ENCODE measurements at regions not wholly inside any gene's neighbourhood (a gene's known extent, or its start where the extent isn't known, plus 50 kb on each side); places are given as distances from the start of the nearest gene placed in this dataset.

DNA sequence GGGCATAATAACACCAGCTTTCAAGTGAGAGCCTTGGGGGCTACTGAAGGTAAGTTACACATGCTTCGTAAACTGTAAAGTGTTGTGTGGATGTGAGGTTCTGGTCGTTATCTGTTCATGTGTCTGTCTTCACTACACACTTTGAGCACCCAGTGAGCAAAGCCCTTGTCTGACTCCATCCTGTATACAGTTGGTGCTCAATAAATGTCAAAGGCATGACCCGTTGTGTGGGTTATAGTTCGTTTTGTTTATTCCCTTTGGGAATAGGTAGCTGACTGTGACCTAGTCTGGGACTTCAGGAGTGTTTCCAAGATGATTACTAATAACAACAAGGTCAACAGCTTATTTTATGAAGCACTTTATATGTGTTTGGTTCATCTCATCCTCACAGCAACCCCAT lies 146.9 kb downstream of the MIAT start:
- TF ChIP-seq CBX5 (IDR thresholded peaks at IDR 0.05; ENCODE audit: low read depth, low read length) = no peak
- TF ChIP-seq, protein P1, sequence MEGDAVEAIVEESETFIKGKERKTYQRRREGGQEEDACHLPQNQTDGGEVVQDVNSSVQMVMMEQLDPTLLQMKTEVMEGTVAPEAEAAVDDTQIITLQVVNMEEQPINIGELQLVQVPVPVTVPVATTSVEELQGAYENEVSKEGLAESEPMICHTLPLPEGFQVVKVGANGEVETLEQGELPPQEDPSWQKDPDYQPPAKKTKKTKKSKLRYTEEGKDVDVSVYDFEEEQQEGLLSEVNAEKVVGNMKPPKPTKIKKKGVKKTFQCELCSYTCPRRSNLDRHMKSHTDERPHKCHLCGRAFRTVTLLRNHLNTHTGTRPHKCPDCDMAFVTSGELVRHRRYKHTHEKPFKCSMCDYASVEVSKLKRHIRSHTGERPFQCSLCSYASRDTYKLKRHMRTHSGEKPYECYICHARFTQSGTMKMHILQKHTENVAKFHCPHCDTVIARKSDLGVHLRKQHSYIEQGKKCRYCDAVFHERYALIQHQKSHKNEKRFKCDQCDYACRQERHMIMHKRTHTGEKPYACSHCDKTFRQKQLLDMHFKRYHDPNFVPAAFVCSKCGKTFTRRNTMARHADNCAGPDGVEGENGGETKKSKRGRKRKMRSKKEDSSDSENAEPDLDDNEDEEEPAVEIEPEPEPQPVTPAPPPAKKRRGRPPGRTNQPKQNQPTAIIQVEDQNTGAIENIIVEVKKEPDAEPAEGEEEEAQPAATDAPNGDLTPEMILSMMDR (IDR thresholded peaks at IDR 0.05; ENCODE audit: control extremely low read depth in 1 of 3, insufficient read depth in 1 of 3, low read depth in 1 of 3, low read length in 3 of 3) = no peak
- no peak for TF ChIP-seq KDM5A (IDR thresholded peaks at IDR 0.05; ENCODE audit: low read length)
- TF ChIP-seq ZNF274 (IDR thresholded peaks at IDR 0.05; ENCODE audit: borderline replicate concordance, extremely low read depth, low read length) = no peak
- TF ChIP-seq POLR2A (IDR thresholded peaks at IDR 0.05; ENCODE audit: control extremely low read depth in 1 of 2, low read depth in 2 of 2, low read length in 2 of 2) = no peak
- no peak for TF ChIP-seq SP1 (IDR thresholded peaks at IDR 0.05; ENCODE audit: low read depth, low read length)
- no peak for TF ChIP-seq CREB1 (IDR thresholded peaks at IDR 0.05)
- TF ChIP-seq, protein P2, sequence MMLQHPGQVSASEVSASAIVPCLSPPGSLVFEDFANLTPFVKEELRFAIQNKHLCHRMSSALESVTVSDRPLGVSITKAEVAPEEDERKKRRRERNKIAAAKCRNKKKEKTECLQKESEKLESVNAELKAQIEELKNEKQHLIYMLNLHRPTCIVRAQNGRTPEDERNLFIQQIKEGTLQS (IDR thresholded peaks at IDR 0.05; ENCODE audit: insufficient read depth, low read depth, low read length) = no peak
- no peak for TF ChIP-seq PHF8 (conservative IDR thresholded peaks at IDR 0.05; ENCODE audit: low read depth, low read length)
- TF ChIP-seq TAF1 (IDR thresholded peaks at IDR 0.05; ENCODE audit: low read depth, low read length) = no peak
- TF ChIP-seq POLR2AphosphoS5 (IDR thresholded peaks at IDR 0.05; ENCODE audit: low read depth, low read length) = no peak
- TF ChIP-seq EZH2 (IDR thresholded peaks at IDR 0.05; ENCODE audit: low read depth, low read length, severe bottlenecking) = no peak
- no peak for TF ChIP-seq YY1 (IDR thresholded peaks at IDR 0.05; ENCODE audit: low read depth, low read length)

All from H1 (cell line).